GM12892 (cell line): ENCODE measurements at regions not wholly inside any gene's neighbourhood (a gene's known extent, or its start where the extent isn't known, plus 50 kb on each side); places are given as distances from the start of the nearest gene placed in this dataset.

Source experiments
- POLR2A ChIP-seq: IDR thresholded peaks from 2 replicates; pipeline ENCODE4 v1.6.1; 2011; ENCODE audit warnings: low read depth, low read length, control low read depth
- POLR2AphosphoS5 ChIP-seq: IDR thresholded peaks from 2 replicates; pipeline ENCODE4 v1.6.1; 2011; ENCODE audit warnings: low read depth, low read length, control low read depth

DNA sequence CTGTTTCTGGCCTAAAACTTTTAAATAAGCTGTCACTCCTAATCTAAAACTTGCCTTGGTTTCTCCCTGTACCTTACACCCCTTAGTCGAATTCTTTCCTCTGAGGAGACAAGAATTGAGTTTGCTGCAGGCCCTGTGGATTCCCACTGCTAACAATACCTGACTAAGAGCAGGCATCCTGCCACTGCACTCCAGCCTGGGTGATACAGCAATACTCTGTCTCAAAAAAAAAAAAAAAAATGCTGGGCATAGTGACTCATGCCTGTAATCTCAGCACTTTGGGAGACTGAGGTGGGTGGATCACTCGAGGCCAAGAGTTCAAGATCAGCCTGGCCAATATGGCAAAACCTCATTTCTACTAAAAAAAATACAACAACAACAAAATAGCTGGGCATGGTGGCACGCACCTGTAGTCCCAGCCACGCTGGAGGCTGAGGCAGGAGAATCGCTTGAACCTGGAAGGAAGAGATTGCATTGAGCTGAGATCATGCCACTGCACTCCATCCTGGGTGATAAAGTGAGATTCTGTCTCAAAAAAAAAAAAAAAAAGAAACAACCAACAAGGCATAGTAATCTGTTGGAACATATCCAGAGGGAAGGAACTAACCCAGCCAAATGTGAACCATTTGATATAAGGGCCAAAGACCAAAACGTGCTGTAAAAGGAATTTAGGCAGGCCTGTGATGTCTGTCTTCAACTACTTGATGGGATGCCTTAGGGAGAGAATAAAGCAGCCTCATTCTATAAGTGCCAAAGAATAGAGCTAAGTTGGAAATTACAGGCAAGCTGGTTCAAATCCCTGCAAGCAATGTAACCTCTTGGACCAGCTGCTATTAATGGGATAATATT lies 732.7 kb upstream of the AUTS2 start:
- no peak for TF ChIP-seq POLR2AphosphoS5
- TF ChIP-seq POLR2A = no peak
